NCI-H1417 (cell line): ENCODE measurements at regions not wholly inside any gene's neighbourhood (a gene's known extent, or its start where the extent isn't known, plus 50 kb on each side); places are given as distances from the start of the nearest gene placed in this dataset.
"Not testable (repeated sequence)": the region's sequence is repeated elsewhere in the genome, so short reads cannot be mapped to it uniquely, and the experiment has no call there.

Experiments
- DNase-seq, 3 experiments: peaks; one replicate each; lab custom pipeline; 2025; lab: John Stamatoyannopoulos, UW

DNA sequence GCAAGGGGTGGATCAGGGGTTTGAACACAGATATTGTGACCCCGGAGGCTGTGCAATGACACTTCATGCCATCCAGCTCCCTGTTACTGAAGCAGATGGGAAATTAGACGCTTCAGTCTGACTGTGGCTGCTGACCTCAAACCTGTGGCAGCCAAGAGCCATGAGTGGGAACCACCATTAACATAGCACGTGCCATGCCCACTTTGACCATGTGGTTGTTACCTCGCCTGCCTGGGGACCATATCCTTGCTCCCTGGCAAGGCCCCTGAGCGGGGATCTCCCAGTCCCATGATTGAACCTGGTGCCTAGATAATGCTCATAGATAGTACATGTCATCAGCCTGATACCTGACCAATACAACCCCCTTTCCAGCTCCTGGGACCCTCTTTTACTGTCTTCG, 68.9 kb downstream of the CYP26B1 start:
- no peak for DNase-seq

DNA sequence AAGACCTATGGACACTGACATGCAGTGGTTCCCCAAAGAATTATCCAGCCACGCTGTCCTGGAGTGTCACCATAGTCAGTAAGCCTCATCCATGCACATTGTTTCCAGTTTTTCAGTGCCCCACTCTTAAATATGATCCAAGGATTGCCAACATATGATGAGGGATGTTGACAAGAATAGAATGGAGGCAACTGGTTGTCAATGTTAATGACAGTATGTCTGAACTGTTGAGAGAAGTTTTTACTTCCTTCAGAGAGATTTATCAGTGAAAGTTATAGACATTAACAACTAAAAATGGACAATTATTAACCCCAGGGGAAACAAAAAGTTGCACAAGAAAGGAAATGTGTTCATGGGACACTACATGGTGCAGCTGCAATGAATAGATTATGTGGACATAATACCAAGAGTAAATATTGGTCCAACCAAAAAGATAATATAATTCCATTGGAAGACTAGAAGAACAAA, 69.9 kb downstream of the CYP26B1 start:
- no peak for DNase-seq

DNA sequence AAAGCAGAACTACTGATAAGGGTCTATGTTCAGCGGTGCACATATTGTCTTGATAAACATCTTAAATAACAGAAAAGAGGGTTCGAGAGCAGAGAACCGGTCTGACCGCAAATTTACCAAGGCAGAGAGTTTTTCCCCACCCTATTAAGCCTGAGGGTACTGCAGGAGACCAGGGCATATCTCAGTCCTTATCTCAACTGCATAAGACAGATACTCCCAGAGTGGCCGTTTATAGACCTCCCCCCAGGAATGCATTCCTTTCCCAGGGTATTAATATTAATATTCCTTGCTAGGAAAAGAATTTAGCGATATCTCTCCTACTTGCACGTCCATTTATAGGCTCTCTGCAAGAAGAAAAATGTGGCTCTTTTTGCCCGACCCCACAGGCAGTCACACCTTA, 74.3 kb downstream of the CYP26B1 start:
- DNase-seq, result not testable (repeated sequence)

DNA sequence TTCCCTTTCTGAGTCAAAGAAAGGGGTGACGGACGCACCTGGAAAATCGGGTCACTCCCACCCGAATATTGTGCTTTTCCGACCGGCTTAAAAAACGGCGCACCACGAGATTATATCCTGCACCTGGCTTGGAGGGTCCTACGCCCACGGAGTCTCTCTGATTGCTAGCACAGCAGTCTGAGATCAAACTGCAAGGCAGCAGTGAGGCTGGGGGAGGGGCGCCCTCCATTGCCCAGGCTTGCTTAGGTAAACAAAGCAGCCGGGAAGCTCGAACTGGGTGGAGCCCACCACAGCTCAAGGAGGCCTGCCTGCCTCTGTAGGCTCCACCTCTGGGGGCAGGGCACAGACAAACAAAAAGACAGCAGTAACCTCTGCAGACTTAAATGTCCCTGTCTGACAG, 83.5 kb downstream of the CYP26B1 start:
- DNase-seq, result not testable (repeated sequence)

DNA sequence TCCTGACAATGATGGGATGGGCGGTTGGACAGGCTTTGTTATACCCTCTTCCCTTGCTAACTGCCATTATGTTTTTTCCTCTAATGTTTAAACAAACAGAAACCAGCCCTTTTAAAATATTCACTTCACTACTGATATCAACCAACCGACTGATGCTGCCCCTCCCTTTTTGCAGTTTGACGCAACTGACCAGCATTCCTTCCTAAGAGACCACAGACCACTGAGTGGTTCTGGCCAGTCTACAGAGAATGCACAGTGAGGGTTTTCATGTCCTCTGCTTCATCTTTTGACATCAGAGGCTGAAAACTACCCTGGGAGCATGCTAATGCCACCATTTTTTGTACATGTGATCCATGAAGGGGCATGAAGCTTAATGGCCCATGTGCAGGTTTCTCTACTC, 85.3 kb downstream of the CYP26B1 start:
- DNase-seq, result no peak

DNA sequence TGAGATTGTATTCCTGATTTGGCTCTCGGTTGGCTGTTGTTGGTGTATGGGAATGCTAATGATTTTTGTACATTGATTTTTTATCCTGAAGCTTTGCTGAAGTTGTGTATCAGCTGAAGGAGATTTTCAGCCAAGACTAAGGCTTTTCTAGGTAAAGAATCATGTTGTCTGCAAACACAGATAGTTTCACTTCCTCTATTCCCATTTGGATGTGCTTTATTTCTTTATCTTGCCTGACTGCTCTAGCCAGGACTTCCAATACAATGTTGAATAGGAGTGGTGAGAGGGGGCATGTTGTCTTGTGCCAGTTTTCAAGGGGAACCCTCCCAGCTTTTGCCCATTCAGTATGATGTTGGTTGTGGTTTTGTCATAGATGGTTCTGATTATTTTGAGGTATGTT, 90.4 kb downstream of the CYP26B1 start:
- no peak for DNase-seq

DNA sequence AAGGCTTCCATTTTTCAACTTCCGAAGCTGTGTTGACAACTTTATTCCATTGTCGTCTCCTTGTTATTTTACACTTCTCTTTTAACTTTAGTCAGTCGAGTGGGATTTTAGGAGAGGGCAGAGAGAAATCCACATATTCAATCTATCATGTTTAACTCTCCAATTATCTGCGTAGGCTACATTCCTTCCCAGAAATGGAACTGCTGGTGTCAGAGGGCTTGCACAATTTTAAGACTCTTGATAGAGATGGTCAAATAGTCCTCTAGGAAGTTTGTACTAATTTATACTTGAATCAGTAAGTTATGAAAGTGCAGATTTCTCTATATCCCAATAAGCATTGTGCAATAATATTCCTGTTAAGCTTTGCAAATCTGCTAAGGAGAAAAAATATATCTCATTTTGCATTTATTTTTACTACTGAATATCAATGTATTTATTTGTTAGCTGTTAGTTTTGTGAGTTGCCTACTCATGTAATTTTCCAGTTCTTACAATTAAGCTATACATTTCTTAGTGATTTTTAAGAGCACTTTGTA, 95.6 kb downstream of the CYP26B1 start:
- no peak for DNase-seq

DNA sequence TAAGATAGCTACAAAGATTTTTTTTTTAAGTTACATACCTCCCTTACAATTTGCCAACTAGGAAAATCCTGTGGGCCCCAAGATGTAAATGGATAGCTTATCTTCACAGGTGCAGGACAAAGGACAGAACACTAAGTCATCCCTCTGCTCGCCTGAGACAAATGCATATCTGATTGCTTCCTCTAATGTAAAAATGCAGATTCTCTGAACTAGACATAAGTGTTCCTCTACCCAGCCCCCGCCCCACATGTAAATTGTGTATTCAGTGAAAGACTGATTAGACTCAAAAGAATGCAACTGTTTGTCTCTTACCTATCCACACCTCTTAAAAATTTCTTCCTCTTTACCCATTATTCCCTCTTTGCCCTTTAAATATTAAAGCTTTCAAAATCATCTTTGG, 96.5 kb downstream of the CYP26B1 start:
- no peak for DNase-seq

DNA sequence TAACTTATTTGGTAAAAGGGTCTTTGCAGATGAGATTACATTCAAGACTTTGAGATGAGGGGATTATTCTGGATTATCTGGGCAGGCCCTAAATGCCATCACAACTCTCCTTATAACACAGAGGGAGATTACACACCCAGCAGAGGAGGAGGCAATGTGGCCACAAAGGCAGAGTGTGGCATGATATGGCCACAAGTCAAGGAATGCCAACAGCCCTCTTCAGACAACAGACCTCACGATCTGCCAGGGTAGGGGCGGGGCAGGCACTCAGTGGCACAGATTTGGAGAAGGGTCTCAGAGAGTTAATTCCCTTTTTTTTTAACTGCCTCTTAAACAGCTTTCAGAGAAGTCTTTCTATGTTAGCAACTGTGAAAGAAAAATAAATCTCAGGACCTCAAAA, 96.9 kb downstream of the CYP26B1 start:
- no peak for DNase-seq

DNA sequence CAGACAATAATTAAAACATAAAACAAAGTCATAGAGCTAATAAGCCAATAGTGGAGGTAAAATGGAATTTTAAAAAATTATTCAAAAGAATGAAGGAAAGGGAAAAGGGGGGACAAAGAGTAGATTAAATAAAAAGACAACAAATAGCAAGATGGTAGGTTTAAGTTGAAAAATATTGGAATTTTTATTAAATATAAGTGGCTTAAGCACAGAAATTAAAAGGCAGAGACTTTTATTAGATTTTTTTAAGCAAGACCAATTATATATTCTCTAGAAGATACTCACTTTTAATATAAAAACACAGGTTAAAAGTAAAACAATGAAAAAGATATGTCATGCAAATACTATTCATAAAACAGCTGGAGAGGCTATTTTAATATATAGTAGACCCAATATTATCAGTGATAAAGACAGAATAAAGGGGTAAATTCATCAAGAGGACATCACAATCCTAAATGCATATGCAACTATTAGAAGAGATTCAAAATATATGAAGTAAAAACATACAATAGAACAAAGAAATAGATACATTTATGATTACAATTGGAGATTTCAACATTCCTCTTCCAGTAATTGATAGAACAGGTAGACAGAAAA, 98.7 kb downstream of the CYP26B1 start:
- no peak for DNase-seq

DNA sequence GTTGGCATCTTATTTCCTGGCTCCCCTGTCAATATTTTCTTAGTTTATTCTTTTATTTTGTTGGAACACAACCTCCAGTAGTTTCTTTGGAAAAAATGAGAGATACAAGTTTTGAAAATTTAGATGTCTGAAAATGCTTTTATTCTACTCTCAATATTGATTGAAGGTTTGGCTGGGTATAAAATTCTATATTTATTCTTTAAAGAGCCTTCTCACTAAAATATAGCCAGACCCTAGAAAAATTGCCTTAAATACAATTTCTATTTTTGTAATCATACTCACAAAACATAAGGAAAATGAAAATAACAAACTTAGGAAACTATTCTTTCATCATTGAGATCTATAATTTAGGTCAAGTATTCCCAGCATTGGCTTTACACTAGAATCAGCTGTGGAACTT, 103.7 kb downstream of the CYP26B1 start:
- DNase-seq, result no peak

DNA sequence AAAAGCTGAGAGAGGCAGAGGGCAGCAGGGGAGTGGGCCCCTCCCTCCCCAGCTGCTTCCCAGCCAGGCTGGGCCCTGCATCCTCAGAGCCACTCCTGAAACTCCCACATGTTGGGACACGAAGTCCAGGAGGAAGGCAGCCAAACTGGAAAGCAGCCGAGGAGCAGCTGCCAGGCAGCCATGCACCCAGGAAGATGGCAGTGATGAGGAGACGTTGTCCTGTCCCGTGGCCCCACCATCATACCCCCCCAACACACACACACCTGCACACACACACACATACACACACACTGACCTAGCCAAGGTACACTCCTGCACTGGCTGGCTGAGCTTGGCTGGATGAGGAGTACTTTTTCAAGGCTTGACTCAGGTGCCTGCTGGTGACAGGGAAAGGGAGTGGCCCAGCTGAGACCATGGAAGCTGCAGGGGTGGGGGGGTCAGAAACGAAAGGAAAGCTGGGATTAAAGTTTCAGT, 106.0 kb downstream of the CYP26B1 start:
- DNase-seq, result no peak

DNA sequence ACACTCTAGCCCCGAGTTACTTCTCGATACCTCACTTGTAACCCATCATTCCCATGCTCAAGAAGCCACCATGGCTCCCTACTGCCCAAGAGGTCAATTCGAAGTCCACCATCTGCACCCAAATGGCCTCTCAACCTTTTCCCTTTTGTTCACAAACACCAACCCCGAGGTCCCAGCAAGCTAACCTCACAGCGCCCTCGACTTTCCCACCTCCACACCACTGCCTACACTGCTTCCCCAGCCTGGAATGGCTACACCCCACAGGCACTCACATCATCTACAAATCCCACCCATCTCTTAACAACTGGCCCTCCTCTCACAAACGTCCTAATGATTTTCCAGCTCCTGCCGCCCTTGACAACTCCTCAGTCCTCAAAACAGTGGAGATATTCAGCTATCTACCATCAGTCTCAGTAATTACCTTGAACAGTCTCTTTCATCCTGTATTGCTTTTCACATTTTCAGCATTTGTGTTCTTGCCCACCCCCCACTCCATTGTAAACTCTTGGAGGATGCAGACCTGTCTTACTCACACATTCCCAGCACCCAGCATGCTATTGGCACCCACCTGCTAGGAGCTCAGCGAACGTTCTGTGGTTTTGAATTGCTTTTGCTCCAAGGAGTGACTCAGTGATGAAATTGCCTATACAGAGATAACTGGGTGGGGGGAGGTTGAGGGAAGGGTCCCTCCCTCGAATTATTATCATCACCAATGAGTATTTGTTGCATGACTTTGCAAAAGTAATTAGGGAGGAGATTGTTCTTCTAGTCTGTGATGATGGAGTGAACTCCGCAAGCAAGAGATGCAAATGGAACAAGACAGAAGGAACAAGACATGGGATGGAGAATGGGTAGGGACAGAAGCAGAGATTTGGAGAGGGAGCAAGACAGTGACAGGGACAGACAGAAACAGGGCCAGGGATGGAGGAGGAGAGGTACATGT, 106.8 kb downstream of the CYP26B1 start:
- no peak for DNase-seq

DNA sequence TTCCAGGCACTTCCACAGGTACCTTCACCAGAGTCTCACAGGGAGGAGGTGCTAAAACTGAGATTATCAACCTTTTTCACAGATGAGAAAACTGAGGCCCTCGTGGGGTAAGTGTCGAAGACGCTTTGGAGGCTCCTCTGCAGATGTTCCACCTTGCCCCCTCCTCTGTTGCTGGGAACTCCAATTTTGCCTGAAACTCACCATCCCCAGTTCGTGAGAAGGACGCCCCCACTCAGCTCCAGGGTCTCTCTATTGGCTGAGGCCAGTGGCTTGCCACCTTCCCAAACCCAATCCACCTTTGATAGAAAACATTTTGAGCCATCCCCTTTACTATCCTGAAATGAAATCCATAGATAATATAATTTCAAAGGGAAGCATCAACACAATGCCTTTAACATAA, 109.1 kb downstream of the CYP26B1 start:
- no peak for DNase-seq

DNA sequence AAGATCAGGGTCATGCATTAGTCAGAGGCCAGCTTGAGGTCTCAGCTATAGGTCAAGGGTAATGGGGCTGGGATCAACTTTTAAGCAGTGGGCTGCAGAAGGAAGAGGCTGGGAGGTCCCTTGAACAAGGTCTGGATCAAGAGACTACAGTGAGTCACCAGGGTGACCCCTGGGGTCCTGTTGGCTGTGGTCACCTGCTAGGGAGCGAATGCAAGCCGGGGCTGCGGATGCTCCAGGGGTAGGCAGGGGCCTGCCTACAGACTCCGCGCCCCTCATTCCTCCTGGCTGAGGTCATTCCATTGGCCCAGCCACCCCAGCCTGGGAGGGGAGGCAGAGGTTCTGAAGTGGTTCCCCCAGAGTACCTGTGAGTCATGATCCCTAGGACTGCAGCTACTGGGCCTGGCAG, 110.4 kb downstream of the CYP26B1 start:
- no peak for DNase-seq

DNA sequence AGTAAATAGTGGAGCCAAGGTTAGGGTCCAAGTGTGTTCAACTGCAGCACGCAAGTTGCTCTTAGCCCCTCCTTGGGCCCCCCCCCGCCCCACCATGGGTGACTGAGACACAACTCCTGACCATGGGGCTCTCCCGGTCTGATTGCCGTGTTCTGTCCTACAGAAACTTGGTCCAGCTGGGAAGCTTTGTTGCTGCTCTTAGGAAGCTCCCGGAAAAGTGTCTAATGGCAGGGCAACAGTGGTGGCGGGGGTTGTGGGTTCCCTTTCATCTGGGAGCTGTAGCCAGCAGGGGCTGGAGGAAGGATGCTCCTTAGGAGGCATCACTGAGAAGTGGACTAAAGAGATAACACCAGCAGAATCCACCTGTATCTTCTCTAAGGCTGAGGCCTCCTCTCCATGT, 111.1 kb downstream of the CYP26B1 start:
- no peak for DNase-seq

DNA sequence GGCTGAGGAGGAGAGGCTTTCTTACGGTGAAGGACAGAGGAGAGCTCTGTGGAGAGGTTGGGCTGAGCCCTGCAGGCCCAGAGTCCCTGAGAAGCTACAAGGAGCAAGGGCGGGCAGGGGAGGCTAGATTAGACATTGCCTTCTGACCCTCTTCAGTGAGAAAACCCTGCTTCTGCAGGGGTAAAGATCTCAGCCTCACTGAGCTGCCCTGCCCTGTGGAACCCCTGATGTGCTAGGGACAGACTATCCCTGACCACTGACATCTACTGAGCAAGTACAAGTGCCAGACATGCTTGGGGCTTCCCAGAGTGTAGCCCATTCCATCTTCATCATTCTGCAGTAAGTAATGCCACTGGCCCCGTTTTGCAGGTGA, 111.5 kb downstream of the CYP26B1 start:
- no peak for DNase-seq

DNA sequence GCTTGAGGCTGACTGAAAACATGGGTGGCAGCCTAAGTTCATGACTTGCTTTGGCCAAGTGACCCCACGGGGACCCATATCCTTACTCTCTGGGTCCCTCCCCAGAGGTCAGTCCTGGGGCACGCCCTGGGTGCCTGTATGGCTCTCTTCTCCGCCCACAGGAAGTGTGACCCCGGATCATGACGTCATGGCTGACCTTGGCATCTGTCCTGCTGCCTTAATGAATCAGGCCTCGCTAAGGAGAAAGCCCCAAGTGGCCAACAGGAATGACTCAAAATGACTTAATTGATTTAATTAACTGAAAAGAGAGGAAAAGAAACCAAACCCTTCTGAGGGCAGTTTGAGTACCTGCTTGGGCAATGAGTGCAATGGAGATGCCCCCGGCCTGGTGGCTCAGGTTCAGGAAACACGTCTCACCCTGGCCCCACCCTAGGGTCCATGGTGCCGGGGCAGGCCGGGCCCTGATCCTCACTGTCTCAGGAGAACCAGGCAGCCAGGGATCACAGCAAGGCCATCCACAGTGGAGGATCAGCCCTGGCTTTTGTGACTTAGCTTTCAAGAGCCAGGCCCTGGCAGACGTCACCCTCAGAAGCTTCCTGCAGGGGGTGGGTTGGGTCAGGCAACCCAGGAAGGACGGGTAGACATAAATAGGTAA, 112.0 kb downstream of the CYP26B1 start:
- DNase-seq, result no peak

DNA sequence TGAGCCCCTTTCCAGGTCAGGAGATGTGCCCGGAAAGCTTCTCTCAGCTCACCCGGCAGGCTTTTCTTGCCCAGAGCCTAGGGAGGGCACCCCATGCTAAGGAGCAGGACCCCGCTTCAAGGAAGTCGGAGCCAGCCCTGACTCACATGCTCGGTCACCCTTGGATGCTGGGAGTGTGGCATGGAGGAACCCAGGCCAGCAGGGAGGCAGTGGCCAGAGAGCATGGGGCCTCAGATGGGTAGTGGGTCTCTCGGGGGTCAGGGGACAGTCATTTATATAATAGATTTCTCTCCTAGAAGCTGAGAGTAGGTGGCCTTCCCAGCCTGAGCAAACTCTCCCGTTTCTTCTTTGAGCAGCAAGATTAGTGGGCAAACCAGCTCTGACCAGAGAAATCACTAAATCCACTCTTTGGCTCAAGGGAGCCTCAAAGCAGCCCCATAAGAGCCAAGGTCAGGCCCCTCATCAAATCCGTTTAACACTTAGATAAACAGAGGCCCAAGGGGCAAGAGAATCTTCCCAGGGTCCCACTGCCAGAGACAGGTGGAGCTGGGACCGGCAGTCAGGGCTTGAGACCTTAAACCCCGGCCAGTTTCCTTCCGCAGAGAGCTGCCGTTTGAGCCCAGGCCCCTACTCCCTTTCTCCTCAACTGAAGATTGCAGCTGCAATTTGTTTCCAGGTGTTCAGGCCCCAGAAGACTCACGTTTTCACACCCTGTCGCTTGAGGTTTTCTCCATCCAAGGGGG, 113.1 kb downstream of the CYP26B1 start:
- DNase-seq, result no peak

DNA sequence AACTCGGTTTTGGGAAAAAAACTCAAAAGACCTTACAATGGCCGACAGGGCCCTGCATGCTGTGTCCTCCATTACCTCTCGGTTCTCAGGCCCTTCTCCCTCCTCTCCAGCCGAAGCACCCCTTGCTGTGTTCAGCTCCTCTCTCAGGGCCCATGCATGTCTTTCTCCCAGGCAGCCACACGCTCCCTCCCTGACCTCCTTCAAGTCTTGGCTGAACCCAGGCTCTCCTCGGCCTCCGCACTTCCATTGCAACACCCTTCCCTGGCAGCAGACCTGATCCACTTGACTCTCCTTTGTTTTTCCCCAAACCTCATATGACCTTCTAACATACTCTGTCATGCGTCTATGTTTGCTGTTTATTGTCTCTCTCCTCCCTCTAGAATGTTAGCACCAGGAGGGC, 114.0 kb downstream of the CYP26B1 start:
- DNase-seq, result no peak

DNA sequence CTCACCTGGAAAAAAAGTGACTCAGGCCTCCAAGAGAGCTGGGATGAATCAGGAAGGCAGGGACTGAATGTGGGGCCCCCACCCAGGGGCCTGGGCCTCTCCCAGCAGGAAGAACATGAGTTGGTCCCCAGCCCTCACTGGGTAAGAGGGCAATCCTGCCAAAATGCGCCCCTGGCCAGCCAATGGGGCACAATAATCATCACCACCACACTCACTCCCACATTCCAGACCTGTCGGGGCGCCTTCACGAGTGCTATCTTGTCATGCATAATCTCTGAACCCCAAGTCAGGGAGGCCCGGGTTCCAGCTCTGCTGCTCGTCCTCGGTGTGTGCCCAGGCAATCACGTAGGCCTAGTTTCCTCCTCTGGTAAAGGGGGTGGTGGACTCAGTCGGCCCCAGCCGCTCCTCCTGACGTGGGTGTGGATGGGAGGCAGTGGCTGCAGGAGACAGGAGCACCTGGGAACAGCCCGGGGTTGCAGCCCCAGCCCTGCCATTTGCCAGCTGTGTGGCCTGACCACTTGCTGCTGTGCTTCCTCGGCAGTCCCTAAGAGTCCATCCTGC, 115.1 kb downstream of the CYP26B1 start:
- DNase-seq, result no peak
